Mesodermal cell (in vitro differentiated cells): ENCODE measurements at regions not wholly inside any gene's neighbourhood (a gene's known extent, or its start where the extent isn't known, plus 50 kb on each side); places are given as distances from the start of the nearest gene placed in this dataset.

Source experiments
- H3K27ac ChIP-seq: 2 replicates; pipeline ENCODE4 v1.7.0; 2013; ENCODE audit warnings: mild to moderate bottlenecking, low read depth, low read length, moderate library complexity; ENCODE audit not compliant: severe bottlenecking
- H3K36me3 ChIP-seq: 2 replicates; pipeline ENCODE4 v1.7.1; 2013; ENCODE audit warnings: mild to moderate bottlenecking, low read length, moderate library complexity; ENCODE audit not compliant: control insufficient read depth, insufficient read depth
- H3K4me1 ChIP-seq: one replicate; pipeline ENCODE4 v1.7.1; 2013; ENCODE audit warnings: mild to moderate bottlenecking, low read length; ENCODE audit not compliant: insufficient read depth, control insufficient read depth, poor library complexity, severe bottlenecking
- H3K4me3 ChIP-seq: 2 replicates; pipeline ENCODE4 v1.7.0; 2013; ENCODE audit warnings: low read length, control low read depth, mild to moderate bottlenecking; ENCODE audit not compliant: insufficient read depth, poor library complexity, severe bottlenecking; ENCODE audit errors: extremely low read depth
- H3K9me3 ChIP-seq: 2 replicates; pipeline ENCODE4 v1.7.1; 2013; ENCODE audit warnings: mild to moderate bottlenecking, low read length, moderate library complexity; ENCODE audit not compliant: control insufficient read depth
- WGBS, 2 experiments: methylation state at CpG; one replicate each; pipeline ENCODE4 v1.1.5; 2013; ENCODE audit warnings: missing lambda C conversion rate in 2 of 2; ENCODE audit not compliant: insufficient coverage in 2 of 2; 5-methylcytosine and 5-hydroxymethylcytosine counted together

GRCh38 chr22:48838846-48839730 lies 988.6 kb downstream of the BRD1 start:
- H3K9me3 ChIP-seq, result no peaks in the 10 kb centered on the region
- no peaks in the 10 kb centered on the region for H3K36me3 ChIP-seq
- H3K4me3 ChIP-seq, result no peak overlapping the region
- H3K27ac ChIP-seq, result no peak overlapping the region
- 85 to 87% methylated on average over 14 to 15 of the region's 19 CpGs for WGBS, 2 experiments
- H3K4me1 ChIP-seq, result no peaks in the 10 kb centered on the region

- Histone ChIP-seq H3K4me1 (no peaks in the 10 kb centered on the region), H3K4me3 (no peak overlapping the region), H3K9me3 (no peaks in the 10 kb centered on the region), H3K36me3 (no peaks in the 10 kb centered on the region), H3K27ac (no peak overlapping the region)
- WGBS, 2 experiments, result 85 to 87% methylated on average over 16 of the region's 16 CpGs
These were observed 989.3 kb downstream of the BRD1 start for GRCh38 chr22:48838376-48838775.

- Histone ChIP-seq H3K4me1 (no peaks in the 10 kb centered on the region), H3K36me3 (no peaks in the 10 kb centered on the region), H3K4me3 (no peak overlapping the region), H3K27ac (no peak overlapping the region), H3K9me3 (peaks cover 8% of the 10 kb centered on the region)
- 82 to 83% methylated on average over 16 of the region's 16 CpGs for WGBS, 2 experiments
These were observed 990.2 kb downstream of the BRD1 start for GRCh38 chr22:48837341-48837935.

- H3K27ac ChIP-seq, result no peak overlapping the region
- no peaks in the 10 kb centered on the region for H3K4me1 ChIP-seq
- WGBS, 2 experiments, result 80 to 82% methylated on average over 12 to 13 of the region's 19 CpGs
These were observed 990.9 kb downstream of the BRD1 start for GRCh38 chr22:48836673-48837340.

GRCh38 chr22:48835857-48836672 lies 991.6 kb downstream of the BRD1 start:
- Histone ChIP-seq H3K4me3 (no peak overlapping the region), H3K27ac (no peak overlapping the region), H3K9me3 (peaks cover 8% of the 10 kb centered on the region), H3K36me3 (no peaks in the 10 kb centered on the region), H3K4me1 (no peaks in the 10 kb centered on the region)
- 91 to 92% methylated on average over 30 to 33 of the region's 33 CpGs for WGBS, 2 experiments

More at GRCh38 chr22:48836673-48837340, 990.9 kb downstream of the BRD1 start:
- Histone ChIP-seq H3K36me3 (no peaks in the 10 kb centered on the region), H3K4me3 (no peak overlapping the region), H3K9me3 (peaks cover 8% of the 10 kb centered on the region)

- 81 to 84% methylated on average over 11 of the region's 11 CpGs for WGBS, 2 experiments
- Histone ChIP-seq H3K4me3 (no peak overlapping the region), H3K27ac (no peak overlapping the region), H3K36me3 (no peaks in the 10 kb centered on the region), H3K4me1 (no peaks in the 10 kb centered on the region), H3K9me3 (peaks cover 8% of the 10 kb centered on the region)
These were observed 992.3 kb downstream of the BRD1 start for GRCh38 chr22:48835364-48835763.

- 90 to 100% methylated on average over 1 to 3 of the region's 5 CpGs for WGBS, 2 experiments
- Histone ChIP-seq H3K4me1 (no peaks in the 10 kb centered on the region), H3K4me3 (no peak overlapping the region), H3K9me3 (peaks cover 8% of the 10 kb centered on the region), H3K27ac (no peak overlapping the region), H3K36me3 (no peaks in the 10 kb centered on the region)
These were observed 993.3 kb downstream of the BRD1 start for GRCh38 chr22:48834404-48834803.

- Histone ChIP-seq H3K36me3 (no peaks in the 10 kb centered on the region), H3K4me3 (no peak overlapping the region), H3K4me1 (no peaks in the 10 kb centered on the region), H3K27ac (no peak overlapping the region), H3K9me3 (peaks cover 8% of the 10 kb centered on the region)
- WGBS, 2 experiments, result 86 to 95% methylated on average over 1 to 2 of the region's 4 CpGs
These were observed 995.1 kb downstream of the BRD1 start for GRCh38 chr22:48832592-48832991.

- peaks cover 10% of the 10 kb centered on the region for H3K4me1 ChIP-seq
- H3K9me3 ChIP-seq, result peaks cover 8% of the 10 kb centered on the region
- 78 to 95% methylated on average over 6 of the region's 6 CpGs for WGBS, 2 experiments
- H3K27ac ChIP-seq, result no peak overlapping the region
- H3K4me3 ChIP-seq, result no peak overlapping the region
- no peaks in the 10 kb centered on the region for H3K36me3 ChIP-seq
These were observed 997.8 kb downstream of the BRD1 start for GRCh38 chr22:48829908-48830307.

- Histone ChIP-seq H3K36me3 (no peaks in the 10 kb centered on the region), H3K27ac (no peak overlapping the region)
- 81 to 98% methylated on average over 2 to 4 of the region's 5 CpGs for WGBS, 2 experiments
These were observed 999.0 kb downstream of the BRD1 start for GRCh38 chr22:48828688-48829087.

More at GRCh38 chr22:48828688-48829087, 999.0 kb downstream of the BRD1 start:
- H3K4me1 ChIP-seq, result peaks cover 10% of the 10 kb centered on the region
- H3K9me3 ChIP-seq, result peaks cover 8% of the 10 kb centered on the region
- no peak overlapping the region for H3K4me3 ChIP-seq
